Mesendoderm (in vitro differentiated cells): ENCODE measurements at regions not wholly inside any gene's neighbourhood (a gene's known extent, or its start where the extent isn't known, plus 50 kb on each side); places are given as distances from the start of the nearest gene placed in this dataset.

Source experiments
- DNase-seq: peaks from one replicate; pipeline ENCODE4 v3.0.0; 2013
- H2AK5ac ChIP-seq: 2 replicates; pipeline ENCODE4 v1.6.1; 2013; ENCODE audit warnings: low read length, inconsistent platforms
- H2BK120ac ChIP-seq: 2 replicates; pipeline ENCODE4 v1.6.1; 2013; ENCODE audit warnings: low read depth, mild to moderate bottlenecking, low read length, moderate library complexity, mixed read lengths
- H2BK15ac ChIP-seq: replicated peaks from 2 replicates; pipeline ENCODE4 v1.6.1; 2013; ENCODE audit warnings: low read depth, mild to moderate bottlenecking, moderate library complexity
- H2BK5ac ChIP-seq: 2 replicates; pipeline ENCODE4 v1.6.1; 2013; ENCODE audit warnings: low read length, inconsistent platforms
- H3K18ac ChIP-seq: 2 replicates; pipeline ENCODE4 v1.6.1; 2013; ENCODE audit warnings: mild to moderate bottlenecking, low read length, mixed read lengths
- H3K23ac ChIP-seq: one replicate; pipeline ENCODE4 v1.6.1; 2013; ENCODE audit warnings: low read length
- H3K27ac ChIP-seq: 2 replicates; pipeline ENCODE4 v1.5.1; 2013; ENCODE audit warnings: low read depth, mild to moderate bottlenecking, inconsistent platforms, low read length, moderate library complexity
- H3K27me3 ChIP-seq: 2 replicates; pipeline ENCODE4 v1.6.1; 2013; ENCODE audit warnings: low read length, control low read depth, mild to moderate bottlenecking, inconsistent platforms; ENCODE audit not compliant: insufficient read depth, poor library complexity
- H3K36me3 ChIP-seq: 2 replicates; pipeline ENCODE4 v1.6.1; 2013; ENCODE audit warnings: low read length, inconsistent platforms; ENCODE audit not compliant: control insufficient read depth, insufficient read depth
- H3K4ac ChIP-seq: one replicate; pipeline ENCODE4 v1.6.1; 2013; ENCODE audit warnings: low read depth, mild to moderate bottlenecking, low read length, moderate library complexity
- H3K4me1 ChIP-seq: 2 replicates; pipeline ENCODE4 v1.6.1; 2013; ENCODE audit warnings: low read depth, low read length, inconsistent platforms; ENCODE audit not compliant: control insufficient read depth
- H3K4me2 ChIP-seq: 2 replicates; pipeline ENCODE4 v1.6.1; 2013; ENCODE audit warnings: low read length
- H3K4me3 ChIP-seq: 2 replicates; pipeline ENCODE4 v1.5.1; 2013; ENCODE audit warnings: mild to moderate bottlenecking, low read length
- H3K56ac ChIP-seq: one replicate; pipeline ENCODE4 v1.6.1; 2013; ENCODE audit warnings: low read length
- H3K79me1 ChIP-seq: 2 replicates; pipeline ENCODE4 v1.6.1; 2013; ENCODE audit warnings: low read length, inconsistent platforms
- H3K79me2 ChIP-seq: 2 replicates; pipeline ENCODE4 v1.6.1; 2013; ENCODE audit warnings: mild to moderate bottlenecking, low read length; ENCODE audit not compliant: control insufficient read depth, insufficient read depth
- H3K9ac ChIP-seq: 2 replicates; pipeline ENCODE4 v1.6.1; 2013; ENCODE audit warnings: low read length, inconsistent platforms
- H4K5ac ChIP-seq: one replicate; pipeline ENCODE4 v1.6.1; 2013; ENCODE audit warnings: low read length
- H4K8ac ChIP-seq: one replicate; pipeline ENCODE4 v1.6.1; 2013; ENCODE audit warnings: low read depth, mild to moderate bottlenecking, control low read depth, low read length, moderate library complexity
- WGBS: extraction: QIAGEN DNeasy Blood & Tissue Kit; methylation state at CpG from one replicate; pipeline ENCODE4 v1.1.7; 2013; ENCODE audit warnings: low lambda C conversion rate, missing lambda C conversion rate; ENCODE audit not compliant: insufficient coverage; ENCODE audit errors: extremely low coverage; 5-methylcytosine and 5-hydroxymethylcytosine counted together

DNA sequence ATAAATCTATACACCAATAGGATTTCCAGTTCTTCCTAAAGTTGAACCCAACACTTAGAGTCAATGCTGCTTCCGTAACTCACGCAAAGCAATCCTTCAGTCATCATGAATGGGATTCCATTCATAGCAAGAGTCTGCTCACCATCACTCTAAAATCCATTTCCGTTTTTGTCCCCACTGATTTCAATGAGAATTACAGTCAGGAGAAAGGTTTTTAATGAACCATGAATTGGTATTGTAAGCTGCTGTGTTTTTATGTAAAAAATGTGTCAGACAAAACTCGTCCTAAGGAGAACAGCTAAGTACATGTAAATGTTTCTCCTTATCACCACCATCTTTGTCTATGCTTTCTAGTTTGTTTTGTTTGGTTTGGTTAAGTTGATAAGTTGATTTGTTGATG lies 391.5 kb downstream of the IRS1 start:
- Histone ChIP-seq H3K4ac (no peak overlapping the region), H3K9ac (no peak overlapping the region), H3K4me3 (no peak overlapping the region), H3K79me1 (no peaks in the 10 kb centered on the region), H3K27me3 (no peaks in the 10 kb centered on the region), H2AK5ac (no peak overlapping the region), H3K79me2 (no peaks in the 10 kb centered on the region), H3K18ac (no peak overlapping the region), H4K5ac (no peak overlapping the region), H2BK120ac (no peak overlapping the region), H4K8ac (no peak overlapping the region), H3K4me1 (no peaks in the 10 kb centered on the region), H3K23ac (no peak overlapping the region), H2BK5ac (no peak overlapping the region), H3K4me2 (no peak overlapping the region), H3K36me3 (no peaks in the 10 kb centered on the region), H3K56ac (no peak overlapping the region), H3K27ac (no peak overlapping the region), H2BK15ac (no peak overlapping the region)
- peak; percentile 25 for DNase-seq
- no CpG with 5 or more reads among the region's 4 CpGs for WGBS

GRCh38 chr2:226407135-226407534 lies 392.5 kb downstream of the IRS1 start:
- no peaks in the 10 kb centered on the region for H3K27me3 ChIP-seq
- no peak overlapping the region for H3K4me3 ChIP-seq
- no peak overlapping the region for H4K8ac ChIP-seq
- WGBS: no CpG with 5 or more reads among the region's 2 CpGs
- no peak overlapping the region for H3K23ac ChIP-seq
- H3K4me1 ChIP-seq: no peaks in the 10 kb centered on the region
- no peak for DNase-seq
- no peak overlapping the region for H3K27ac ChIP-seq
- H3K9ac ChIP-seq: no peak overlapping the region
- no peak overlapping the region for H2BK120ac ChIP-seq
- H3K4ac ChIP-seq: no peak overlapping the region
- H4K5ac ChIP-seq: no peak overlapping the region
- H3K79me1 ChIP-seq: no peaks in the 10 kb centered on the region
- no peaks in the 10 kb centered on the region for H3K36me3 ChIP-seq
- H3K4me2 ChIP-seq: no peak overlapping the region
- H3K79me2 ChIP-seq: no peaks in the 10 kb centered on the region
- H3K56ac ChIP-seq: no peak overlapping the region
- H2BK5ac ChIP-seq: no peak overlapping the region
- H3K18ac ChIP-seq: no peak overlapping the region
- no peak overlapping the region for H2AK5ac ChIP-seq
- no peak overlapping the region for H2BK15ac ChIP-seq

- Histone ChIP-seq H3K4me1 (no peaks in the 10 kb centered on the region), H3K9ac (no peak overlapping the region), H3K27ac (no peak overlapping the region), H3K79me2 (no peaks in the 10 kb centered on the region), H2BK15ac (no peak overlapping the region), H3K4me3 (no peak overlapping the region), H3K4ac (no peak overlapping the region), H2BK5ac (no peak overlapping the region), H3K23ac (no peak overlapping the region), H3K4me2 (no peak overlapping the region), H4K8ac (no peak overlapping the region), H2AK5ac (no peak overlapping the region), H3K56ac (no peak overlapping the region), H2BK120ac (no peak overlapping the region), H3K79me1 (no peaks in the 10 kb centered on the region), H3K18ac (no peak overlapping the region), H4K5ac (no peak overlapping the region), H3K27me3 (no peaks in the 10 kb centered on the region), H3K36me3 (no peaks in the 10 kb centered on the region)
- WGBS: no CpG with 5 or more reads among the region's 1 CpG
- DNase-seq: no peak
Measured at GRCh38 chr2:226405465-226405864, 394.2 kb downstream of the IRS1 start.

DNA sequence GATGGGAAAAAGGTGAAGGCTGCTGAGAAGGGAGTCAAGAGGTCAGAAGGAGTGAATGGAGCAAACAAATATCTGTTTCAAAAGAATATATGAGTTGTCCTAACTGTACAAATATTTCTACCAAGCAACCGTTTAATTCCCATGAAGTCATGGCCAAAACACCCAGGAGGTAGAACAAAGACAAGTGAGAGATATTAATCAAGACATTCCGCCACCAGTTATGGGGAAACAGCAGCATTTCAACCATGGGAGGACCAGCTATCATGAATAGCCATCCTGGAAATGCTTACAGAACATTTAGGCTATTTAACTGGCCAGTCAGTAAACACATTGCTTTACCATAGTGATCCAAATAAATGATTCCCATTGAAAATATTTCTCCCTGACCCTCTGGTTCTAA lies 396.3 kb downstream of the IRS1 start:
- H3K36me3 ChIP-seq: no peaks in the 10 kb centered on the region
- no peaks in the 10 kb centered on the region for H3K27me3 ChIP-seq
- H2AK5ac ChIP-seq: no peak overlapping the region
- no peak overlapping the region for H3K18ac ChIP-seq
- no peak for DNase-seq
- H3K4me1 ChIP-seq: no peaks in the 10 kb centered on the region
- H3K79me1 ChIP-seq: no peaks in the 10 kb centered on the region
- no peak overlapping the region for H3K4me3 ChIP-seq
- WGBS: no CpG with 5 or more reads among the region's 2 CpGs
- no peak overlapping the region for H2BK15ac ChIP-seq
- no peak overlapping the region for H4K5ac ChIP-seq
- H3K4me2 ChIP-seq: no peak overlapping the region
- no peak overlapping the region for H3K23ac ChIP-seq
- H4K8ac ChIP-seq: no peak overlapping the region
- no peak overlapping the region for H2BK120ac ChIP-seq
- H3K79me2 ChIP-seq: no peaks in the 10 kb centered on the region
- no peak overlapping the region for H3K27ac ChIP-seq
- no peak overlapping the region for H3K4ac ChIP-seq
- no peak overlapping the region for H2BK5ac ChIP-seq
- no peak overlapping the region for H3K56ac ChIP-seq
- H3K9ac ChIP-seq: no peak overlapping the region

DNA sequence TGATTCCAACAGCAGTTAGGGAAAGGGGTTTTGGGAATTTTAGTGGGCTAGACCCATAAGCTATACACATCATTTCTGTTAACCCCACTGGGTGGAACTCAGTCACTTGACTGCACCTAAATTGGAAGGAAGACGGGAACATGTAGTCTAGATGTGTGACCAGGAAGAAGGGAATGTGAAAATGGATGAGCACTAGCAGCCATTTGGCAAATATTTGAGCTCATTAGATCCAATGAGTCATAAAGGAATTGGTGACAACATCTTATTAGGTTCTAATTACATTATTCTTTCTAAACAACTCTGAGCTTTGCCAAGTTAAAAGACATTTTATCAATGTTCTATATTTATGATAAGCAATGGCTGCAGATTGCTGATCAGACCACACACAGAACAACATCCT lies 400.6 kb downstream of the IRS1 start:
- Histone ChIP-seq H3K56ac (no peak overlapping the region), H3K36me3 (no peaks in the 10 kb centered on the region), H3K4me2 (no peak overlapping the region), H3K9ac (no peak overlapping the region), H2AK5ac (no peak overlapping the region), H3K4me3 (no peak overlapping the region), H4K8ac (no peak overlapping the region), H3K79me2 (no peaks in the 10 kb centered on the region), H2BK15ac (no peak overlapping the region), H4K5ac (no peak overlapping the region), H3K4ac (no peak overlapping the region), H3K27ac (no peak overlapping the region), H3K18ac (no peak overlapping the region), H2BK120ac (no peak overlapping the region), H2BK5ac (no peak overlapping the region), H3K27me3 (no peaks in the 10 kb centered on the region), H3K79me1 (no peaks in the 10 kb centered on the region), H3K4me1 (no peaks in the 10 kb centered on the region), H3K23ac (no peak overlapping the region)
- WGBS: no CpG with 5 or more reads among the region's 1 CpG
- no peak for DNase-seq

- H3K4me3 ChIP-seq: no peak overlapping the region
- no CpG with 5 or more reads among the region's 1 CpG for WGBS
- no peaks in the 10 kb centered on the region for H3K79me1 ChIP-seq
- H3K4me1 ChIP-seq: no peaks in the 10 kb centered on the region
- no peak overlapping the region for H4K5ac ChIP-seq
- no peak overlapping the region for H3K23ac ChIP-seq
- H3K27me3 ChIP-seq: no peaks in the 10 kb centered on the region
- H3K27ac ChIP-seq: no peak overlapping the region
- no peak overlapping the region for H2BK5ac ChIP-seq
- no peak for DNase-seq
- H3K4me2 ChIP-seq: no peak overlapping the region
- H2AK5ac ChIP-seq: no peak overlapping the region
- H4K8ac ChIP-seq: no peak overlapping the region
- no peak overlapping the region for H2BK15ac ChIP-seq
- no peaks in the 10 kb centered on the region for H3K36me3 ChIP-seq
- no peak overlapping the region for H3K56ac ChIP-seq
- no peak overlapping the region for H3K18ac ChIP-seq
- no peaks in the 10 kb centered on the region for H3K79me2 ChIP-seq
- no peak overlapping the region for H2BK120ac ChIP-seq
- H3K9ac ChIP-seq: no peak overlapping the region
- H3K4ac ChIP-seq: no peak overlapping the region
Measured at GRCh38 chr2:226398580-226398979, 401.0 kb downstream of the IRS1 start.
